GM12874 (cell line): ENCODE measurements at regions not wholly inside any gene's neighbourhood (a gene's known extent, or its start where the extent isn't known, plus 50 kb on each side); places are given as distances from the start of the nearest gene placed in this dataset.

Source experiments
- CTCF ChIP-seq: IDR thresholded peaks from 2 replicates; pipeline ENCODE4 v1.5.1; 2011; ENCODE audit warnings: low read depth, mild to moderate bottlenecking, control low read depth, low read length, moderate library complexity; ENCODE audit not compliant: insufficient read depth

- no peak for TF ChIP-seq CTCF
These were observed 83.4 kb upstream of the BMP2K start for GRCh38 chr4:78692822-78693170.

- no peak for TF ChIP-seq CTCF
These were observed 82.2 kb upstream of the BMP2K start for GRCh38 chr4:78693777-78694456.

- TF ChIP-seq CTCF = no peak
These were observed 81.7 kb upstream of the BMP2K start for GRCh38 chr4:78694457-78694787.

GRCh38 chr4:78695910-78696309, 80.2 kb upstream of the BMP2K start:
- TF ChIP-seq CTCF = no peak

- no peak for TF ChIP-seq CTCF
These were observed 73.1 kb upstream of the BMP2K start for GRCh38 chr4:78703079-78703478.

- TF ChIP-seq CTCF = no peak
These were observed 71.8 kb upstream of the BMP2K start for GRCh38 chr4:78704317-78704716.

GRCh38 chr4:78704981-78705683, 71.0 kb upstream of the BMP2K start:
- TF ChIP-seq CTCF = no peak
